Ovary (tissue), 7 donors: ENCODE measurements at regions not wholly inside any gene's neighbourhood (a gene's known extent, or its start where the extent isn't known, plus 50 kb on each side); places are given as distances from the start of the nearest gene placed in this dataset.

Experiments
- DNase-seq, 5 donors: peaks; one replicate each; pipeline ENCODE4 v3.0.0-alpha.2; 2019 to 2020
- H3K27ac ChIP-seq, 2 donors: fragments of 200-600 bp; one replicate each; pipeline versions ENCODE4 v1.5.1 to v1.8.0; 2019 to 2022
- H3K27me3 ChIP-seq: fragments of 200-600 bp; one replicate; pipeline ENCODE4 v1.8.0; 2022
- H3K36me3 ChIP-seq: fragments of 200-600 bp; sonication (generic); one replicate; pipeline ENCODE4 v1.5.1; 2019
- H3K4me1 ChIP-seq: one replicate; pipeline ENCODE4 v1.8.1; 2013; ENCODE audit warnings: mild to moderate bottlenecking, moderate library complexity; ENCODE audit not compliant: insufficient read depth
- H3K4me3 ChIP-seq: fragments of 200-600 bp; sonication (generic); one replicate; pipeline ENCODE4 v1.5.1; 2017
- H3K9me3 ChIP-seq, 2 donors: fragments of 200-600 bp in 1 of 2; sonication (generic) in 1 of 2; one replicate each; pipeline versions ENCODE4 v1.5.1 to v1.8.1; 2013 to 2019; ENCODE audit warnings: mild to moderate bottlenecking in 1 of 2, moderate library complexity in 1 of 2
- CTCF ChIP-seq, 3 donors: fragments of 450-650 bp in 2 of 3; fragments of 200-600 bp in 1 of 3; IDR thresholded peaks; one replicate each; pipeline versions ENCODE4 v1.5.1 to v1.8.0; 2016 to 2022; ENCODE audit warnings: antibody characterized with exemption in 3 of 3, mild to moderate bottlenecking in 1 of 3
- EP300 ChIP-seq: sonication (generic); formaldehyde crosslinking; IDR thresholded peaks from one replicate; pipeline ENCODE4 v1.6.1; 2017; ENCODE audit warnings: antibody characterized with exemption
- POLR2A ChIP-seq: fragments of 450-650 bp; IDR thresholded peaks from one replicate; pipeline ENCODE4 v1.6.1; 2017; ENCODE audit warnings: antibody characterized with exemption, mild to moderate bottlenecking, moderate library complexity
- WGBS, 3 donors: extraction: QIAGEN DNeasy Blood & Tissue Kit in 1 of 3; methylation state at CpG; one replicate each; pipeline versions ENCODE4 v1.1.5 to v1.1.7; 2013 to 2017; 5-methylcytosine and 5-hydroxymethylcytosine counted together
- intact Hi-C, 4 donors: fragments of 100-400 bp; cut with DNase I; formaldehyde crosslinking; loops; one replicate each; pipeline versions ENCODE4 v1.11.0 to v1.15.1; 2022 to 2023
- donor health status: DM: no; HTN: no; CAD: no; lungs with moderate emphysema.
- donor health status: DM: no; HTN: no; CAD: no.
- donor health status: Bipolar disorder and iron deficiency.
- donor health status: DM: no; HTN: no; CAD: no.
- donor health status: DM: yes; HTN: yes; CAD: no.

GRCh38 chr6:23096876-23097275 lies 527.5 kb downstream of the HDGFL1 start:
- Histone ChIP-seq H3K36me3 (no peaks in the 10 kb centered on the region), H3K4me1 (no peaks in the 10 kb centered on the region), H3K9me3 (no peaks in the 10 kb centered on the region), H3K27me3 (no peaks in the 10 kb centered on the region), H3K4me3 (no peak overlapping the region), H3K27ac (no peak overlapping the region)
- 73 to 79% (median 79%) methylated on average over 1 of the region's 1 CpG for WGBS, 3 donors
- intact Hi-C loops, result no loop called here
- DNase-seq, result no peak
- TF ChIP-seq POLR2A (no peak), EP300 (no peak), CTCF (IDR thresholded peaks at IDR 0.05) (no peak)

- Histone ChIP-seq H3K27ac (no peak overlapping the region), H3K9me3 (no peaks in the 10 kb centered on the region), H3K36me3 (no peaks in the 10 kb centered on the region), H3K4me3 (no peak overlapping the region), H3K4me1 (no peaks in the 10 kb centered on the region), H3K27me3 (no peaks in the 10 kb centered on the region)
- intact Hi-C loops, result no loop called here
- no peak for DNase-seq
- 54 to 77% (median 69%) methylated on average over 2 of the region's 2 CpGs for WGBS, 3 donors
- TF ChIP-seq EP300 (no peak), POLR2A (no peak), CTCF (IDR thresholded peaks at IDR 0.05) (no peak)
Measured at GRCh38 chr6:23097566-23097965, 528.2 kb downstream of the HDGFL1 start.

- intact Hi-C loops, result no loop called here
- no peak for DNase-seq
- Histone ChIP-seq H3K4me3 (no peak overlapping the region), H3K4me1 (no peaks in the 10 kb centered on the region), H3K36me3 (no peaks in the 10 kb centered on the region), H3K27ac (no peak overlapping the region), H3K27me3 (no peaks in the 10 kb centered on the region), H3K9me3 (no peaks in the 10 kb centered on the region)
- TF ChIP-seq CTCF (IDR thresholded peaks at IDR 0.05), result no peak
- no peak for TF ChIP-seq POLR2A
- TF ChIP-seq EP300, result no peak
- WGBS, 3 donors, result 72 to 84% (median 78%) methylated on average over 2 of the region's 2 CpGs
Measured at GRCh38 chr6:23106951-23107350, 537.6 kb downstream of the HDGFL1 start.

- no peak overlapping the region for H3K27ac ChIP-seq
- no peak for DNase-seq
- no peaks in the 10 kb centered on the region for H3K27me3 ChIP-seq
- intact Hi-C loops, result no loop called here
- H3K4me1 ChIP-seq, result no peaks in the 10 kb centered on the region
- H3K36me3 ChIP-seq, result no peaks in the 10 kb centered on the region
- H3K4me3 ChIP-seq, result no peak overlapping the region
- H3K9me3 ChIP-seq, result peaks cover 0 to 7% of the 10 kb centered on the region in 2 donors
- TF ChIP-seq CTCF (IDR thresholded peaks at IDR 0.05) (no peak), EP300 (no peak), POLR2A (no peak)
- WGBS, 3 donors, result 60 to 72% (median 65%) methylated on average over 1 of the region's 1 CpG
Measured at GRCh38 chr6:23111984-23112383, 542.6 kb downstream of the HDGFL1 start.
